Mesenchymal stem cell (in vitro differentiated cells and primary cell): ENCODE measurements at regions not wholly inside any gene's neighbourhood (a gene's known extent, or its start where the extent isn't known, plus 50 kb on each side); places are given as distances from the start of the nearest gene placed in this dataset.
A peak's percentile ranks its signal among the peaks of the same experiment; 100 is the strongest.

Experiments
- DNase-seq: peaks from one replicate; pipeline ENCODE4 v3.0.0-alpha.2; 2013
- H2AFZ ChIP-seq: one replicate; pipeline ENCODE4 v1.6.1; 2013; ENCODE audit warnings: low read depth, mild to moderate bottlenecking, control low read depth, inconsistent platforms, low read length, moderate library complexity
- H2AK5ac ChIP-seq: 2 replicates; pipeline ENCODE4 v1.6.1; 2013; ENCODE audit warnings: low read length, moderate library complexity, mild to moderate bottlenecking, inconsistent platforms; ENCODE audit not compliant: severe bottlenecking
- H2BK120ac ChIP-seq: one replicate; pipeline ENCODE4 v1.6.1; 2013; ENCODE audit warnings: low read depth, mild to moderate bottlenecking, inconsistent platforms, low read length, moderate library complexity
- H2BK12ac ChIP-seq, 2 experiments: one replicate each; pipeline ENCODE4 v1.6.1; 2013; ENCODE audit warnings: inconsistent platforms in 2 of 2, low read length in 2 of 2, mild to moderate bottlenecking in 2 of 2, moderate library complexity in 2 of 2, control low read depth in 1 of 2
- H2BK15ac ChIP-seq: one replicate; pipeline ENCODE4 v1.6.1; 2013; ENCODE audit warnings: mild to moderate bottlenecking, low read depth, inconsistent platforms; ENCODE audit not compliant: poor library complexity, severe bottlenecking
- H2BK5ac ChIP-seq: 2 replicates; pipeline ENCODE4 v1.6.1; 2013; ENCODE audit warnings: low read depth, mild to moderate bottlenecking, low read length, control low read depth, inconsistent platforms; ENCODE audit not compliant: poor library complexity, severe bottlenecking
- H3K14ac ChIP-seq, 2 experiments: one replicate each; pipeline ENCODE4 v1.6.1; 2013; ENCODE audit warnings: inconsistent platforms in 2 of 2, low read length in 2 of 2, control low read depth in 1 of 2, mild to moderate bottlenecking in 1 of 2, moderate library complexity in 1 of 2
- H3K18ac ChIP-seq, 2 experiments: one replicate each; pipeline ENCODE4 v1.6.1; 2013; ENCODE audit warnings: inconsistent platforms in 2 of 2, low read length in 2 of 2, control low read depth in 1 of 2, low read depth in 1 of 2, mild to moderate bottlenecking in 1 of 2
- H3K23ac ChIP-seq, 2 experiments: one replicate each; pipeline ENCODE4 v1.6.1; 2013; ENCODE audit warnings: inconsistent platforms in 2 of 2, low read length in 2 of 2, mild to moderate bottlenecking in 2 of 2, moderate library complexity in 2 of 2, control low read depth in 1 of 2
- H3K27ac ChIP-seq: 2 replicates; pipeline ENCODE4 v1.5.1; 2013; ENCODE audit warnings: mild to moderate bottlenecking, moderate library complexity, low read length, control low read depth, inconsistent platforms; ENCODE audit not compliant: poor library complexity, severe bottlenecking
- H3K27me3 ChIP-seq, 2 experiments: 2 replicates each; pipeline versions ENCODE4 v1.6.1 to v1.7.0; 2013; ENCODE audit warnings: low read length in 2 of 2, mild to moderate bottlenecking in 2 of 2, moderate library complexity in 2 of 2, control low read depth in 1 of 2, inconsistent platforms in 1 of 2; ENCODE audit not compliant: control insufficient read depth in 1 of 2, insufficient read depth in 1 of 2
- H3K36me3 ChIP-seq, 2 experiments: 2 replicates each; pipeline versions ENCODE4 v1.6.1 to v1.7.0; 2013; ENCODE audit warnings: low read length in 2 of 2, control low read depth in 1 of 2, inconsistent platforms in 1 of 2, low read depth in 1 of 2, mild to moderate bottlenecking in 1 of 2; ENCODE audit not compliant: insufficient read depth in 2 of 2, control insufficient read depth in 1 of 2
- H3K4ac ChIP-seq, 2 experiments: one replicate each; pipeline ENCODE4 v1.6.1; 2013; ENCODE audit warnings: inconsistent platforms in 2 of 2, low read length in 2 of 2, mild to moderate bottlenecking in 2 of 2, moderate library complexity in 2 of 2, control low read depth in 1 of 2, low read depth in 1 of 2
- H3K4me1 ChIP-seq: 2 replicates; pipeline ENCODE4 v1.6.1; 2013; ENCODE audit warnings: low read depth, low read length, control low read depth; ENCODE audit not compliant: control insufficient read depth, insufficient read depth
- H3K4me2 ChIP-seq: 2 replicates; pipeline ENCODE4 v1.6.1; 2013; ENCODE audit warnings: low read length, mild to moderate bottlenecking, inconsistent platforms; ENCODE audit not compliant: poor library complexity, severe bottlenecking
- H3K4me3 ChIP-seq, 2 experiments: 2 replicates each; pipeline versions ENCODE4 v1.5.1 to v1.7.0; 2013; ENCODE audit warnings: low read length in 2 of 2, mild to moderate bottlenecking in 2 of 2, control low read depth in 1 of 2, low read depth in 1 of 2; ENCODE audit not compliant: insufficient read depth in 1 of 2
- H3K79me1 ChIP-seq: replicated peaks from 2 replicates; pipeline ENCODE4 v1.6.1; 2013; ENCODE audit warnings: mild to moderate bottlenecking, control low read depth, low read length, inconsistent platforms; ENCODE audit not compliant: poor library complexity, severe bottlenecking
- H3K9ac ChIP-seq: 2 replicates; pipeline ENCODE4 v1.7.0; 2013; ENCODE audit warnings: mild to moderate bottlenecking, low read length, moderate library complexity
- H3K9me3 ChIP-seq: 2 replicates; pipeline ENCODE4 v1.7.0; 2013; ENCODE audit warnings: mild to moderate bottlenecking, low read length; ENCODE audit not compliant: control insufficient read depth
- H4K8ac ChIP-seq: one replicate; pipeline ENCODE4 v1.6.1; 2013; ENCODE audit warnings: inconsistent platforms, mild to moderate bottlenecking, low read length, moderate library complexity
- H4K91ac ChIP-seq: one replicate; pipeline ENCODE4 v1.6.1; 2013; ENCODE audit warnings: mild to moderate bottlenecking, low read length, inconsistent platforms
- WGBS: methylation state at CpG from one replicate; pipeline ENCODE4 v1.1.7; 2013; ENCODE audit warnings: mixed read lengths; 5-methylcytosine and 5-hydroxymethylcytosine counted together

GRCh38 chr2:236781933-236782816 is 212.6 kb downstream of the ACKR3 start:
- H3K79me1 ChIP-seq = no peaks in the 10 kb centered on the region
- no peak overlapping the region for H3K4me3 ChIP-seq
- no peak overlapping the region for H2BK5ac ChIP-seq
- no peak overlapping the region for H4K8ac ChIP-seq
- H3K14ac ChIP-seq = no peak overlapping the region
- peak overlapping the region; percentile 97 for H2AK5ac ChIP-seq
- peaks cover 13% of the 10 kb centered on the region for H3K4me1 ChIP-seq
- peak overlapping the region; percentile 4 for H3K9ac ChIP-seq
- peaks cover 0 to 3% of the 10 kb centered on the region in 2 experiments for H3K27me3 ChIP-seq
- H4K91ac ChIP-seq = no peak overlapping the region
- no peak overlapping the region for H3K18ac ChIP-seq
- no peak overlapping the region for H2BK15ac ChIP-seq
- no peak overlapping the region for H2BK12ac ChIP-seq
- H3K27ac ChIP-seq = no peak overlapping the region
- no peak overlapping the region for H3K4me2 ChIP-seq
- H2AFZ ChIP-seq = no peak overlapping the region
- peaks cover 4% of the 10 kb centered on the region for H3K9me3 ChIP-seq
- H3K36me3 ChIP-seq = no peaks in the 10 kb centered on the region
- H2BK120ac ChIP-seq = no peak overlapping the region
- no peak overlapping the region for H3K4ac ChIP-seq
- WGBS = 89% methylated on average over 15 of the region's 17 CpGs
- DNase-seq = no peak
- H3K23ac ChIP-seq = no peak overlapping the region

GRCh38 chr2:236782938-236783337 is 213.3 kb downstream of the ACKR3 start:
- peak; percentile 16 for DNase-seq
- Histone ChIP-seq H3K4ac (no peak overlapping the region), H4K91ac (no peak overlapping the region), H3K14ac (no peak overlapping the region), H3K27ac (no peak overlapping the region), H3K9me3 (peaks cover 4% of the 10 kb centered on the region), H2AK5ac (no peak overlapping the region), H3K4me2 (no peak overlapping the region), H2BK15ac (no peak overlapping the region), H3K4me3 (no peak overlapping the region), H4K8ac (no peak overlapping the region), H3K9ac (peak overlapping the region; percentile 4), H3K4me1 (peaks cover 6% of the 10 kb centered on the region), H3K36me3 (no peaks in the 10 kb centered on the region), H2BK12ac (no peak overlapping the region), H3K79me1 (no peaks in the 10 kb centered on the region), H3K27me3 (peaks cover 0 to 3% of the 10 kb centered on the region in 2 experiments), H2AFZ (no peak overlapping the region), H3K18ac (no peak overlapping the region), H2BK5ac (no peak overlapping the region), H2BK120ac (no peak overlapping the region), H3K23ac (no peak overlapping the region)
- WGBS = 64% methylated on average over 5 of the region's 5 CpGs

GRCh38 chr2:236783417-236784020 is 213.9 kb downstream of the ACKR3 start:
- Histone ChIP-seq H3K23ac (no peak overlapping the region), H3K4me2 (no peak overlapping the region), H3K9ac (no peak overlapping the region), H4K8ac (no peak overlapping the region), H2AK5ac (peak overlapping the region; percentile 49), H2BK15ac (no peak overlapping the region), H3K18ac (no peak overlapping the region), H2BK120ac (no peak overlapping the region), H3K27me3 (peaks cover 0 to 3% of the 10 kb centered on the region in 2 experiments), H2BK12ac (no peak overlapping the region), H3K27ac (no peak overlapping the region), H3K4me1 (peaks cover 6% of the 10 kb centered on the region), H3K9me3 (peaks cover 4% of the 10 kb centered on the region), H2BK5ac (peak overlapping the region; percentile 32), H2AFZ (no peak overlapping the region), H3K36me3 (no peaks in the 10 kb centered on the region), H3K14ac (no peak overlapping the region), H3K4ac (no peak overlapping the region), H4K91ac (no peak overlapping the region), H3K4me3 (no peak overlapping the region), H3K79me1 (no peaks in the 10 kb centered on the region)
- DNase-seq = no peak
- 90% methylated on average over 5 of the region's 6 CpGs for WGBS

GRCh38 chr2:236785611-236786057 is 216.0 kb downstream of the ACKR3 start:
- Histone ChIP-seq H3K14ac (no peak overlapping the region), H3K27me3 (peaks cover 3 to 10% of the 10 kb centered on the region in 2 experiments), H3K27ac (no peak overlapping the region), H3K9me3 (peaks cover 4% of the 10 kb centered on the region), H3K36me3 (no peaks in the 10 kb centered on the region), H4K91ac (no peak overlapping the region), H2BK5ac (no peak overlapping the region), H2BK12ac (no peak overlapping the region), H3K4me3 (no peak overlapping the region), H2AFZ (no peak overlapping the region), H3K4me1 (peaks cover 6% of the 10 kb centered on the region), H2AK5ac (no peak overlapping the region), H3K9ac (peak overlapping the region; percentile 73), H3K18ac (no peak overlapping the region), H3K4ac (no peak overlapping the region), H4K8ac (no peak overlapping the region), H3K4me2 (no peak overlapping the region), H3K79me1 (no peaks in the 10 kb centered on the region), H2BK15ac (no peak overlapping the region), H3K23ac (no peak overlapping the region), H2BK120ac (no peak overlapping the region)
- DNase-seq = no peak
- WGBS = 76% methylated on average over 6 of the region's 6 CpGs
